ENCODE measurements at regions not wholly inside any gene's neighbourhood (a gene's known extent, or its start where the extent isn't known, plus 50 kb on each side); places are given as distances from the start of the nearest gene placed in this dataset.

DNA sequence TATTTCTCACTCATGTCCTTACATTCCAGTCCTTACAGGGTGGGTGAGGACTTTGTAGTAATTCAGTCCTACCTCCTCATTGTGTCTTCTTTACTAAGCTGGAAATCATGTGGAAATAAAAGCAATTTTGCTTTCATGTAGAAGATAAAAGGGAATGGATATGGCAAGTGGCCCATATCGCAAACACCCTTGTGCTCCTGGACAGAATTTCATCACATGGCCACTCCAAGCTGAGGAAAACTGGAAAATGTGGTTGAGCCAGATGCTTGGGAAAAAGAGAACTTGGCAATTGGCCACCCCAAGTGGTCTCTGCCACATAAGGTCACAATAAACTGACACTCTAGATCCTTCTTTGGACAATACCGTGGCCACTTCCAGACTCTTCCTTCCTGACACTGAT, 64.2 kb upstream of the IFNG-AS1 start:
- TF ChIP-seq TAF1 (IDR thresholded peaks at IDR 0.05; ENCODE audit: borderline replicate concordance, insufficient read depth, low read length) (no peak), SIN3A (IDR thresholded peaks at IDR 0.05; ENCODE audit: borderline replicate concordance, insufficient read depth, low read length) (no peak), POLR2AphosphoS5 (IDR thresholded peaks at IDR 0.05; ENCODE audit: low read depth, low read length) (no peak)
- TF ChIP-seq, protein P1, sequence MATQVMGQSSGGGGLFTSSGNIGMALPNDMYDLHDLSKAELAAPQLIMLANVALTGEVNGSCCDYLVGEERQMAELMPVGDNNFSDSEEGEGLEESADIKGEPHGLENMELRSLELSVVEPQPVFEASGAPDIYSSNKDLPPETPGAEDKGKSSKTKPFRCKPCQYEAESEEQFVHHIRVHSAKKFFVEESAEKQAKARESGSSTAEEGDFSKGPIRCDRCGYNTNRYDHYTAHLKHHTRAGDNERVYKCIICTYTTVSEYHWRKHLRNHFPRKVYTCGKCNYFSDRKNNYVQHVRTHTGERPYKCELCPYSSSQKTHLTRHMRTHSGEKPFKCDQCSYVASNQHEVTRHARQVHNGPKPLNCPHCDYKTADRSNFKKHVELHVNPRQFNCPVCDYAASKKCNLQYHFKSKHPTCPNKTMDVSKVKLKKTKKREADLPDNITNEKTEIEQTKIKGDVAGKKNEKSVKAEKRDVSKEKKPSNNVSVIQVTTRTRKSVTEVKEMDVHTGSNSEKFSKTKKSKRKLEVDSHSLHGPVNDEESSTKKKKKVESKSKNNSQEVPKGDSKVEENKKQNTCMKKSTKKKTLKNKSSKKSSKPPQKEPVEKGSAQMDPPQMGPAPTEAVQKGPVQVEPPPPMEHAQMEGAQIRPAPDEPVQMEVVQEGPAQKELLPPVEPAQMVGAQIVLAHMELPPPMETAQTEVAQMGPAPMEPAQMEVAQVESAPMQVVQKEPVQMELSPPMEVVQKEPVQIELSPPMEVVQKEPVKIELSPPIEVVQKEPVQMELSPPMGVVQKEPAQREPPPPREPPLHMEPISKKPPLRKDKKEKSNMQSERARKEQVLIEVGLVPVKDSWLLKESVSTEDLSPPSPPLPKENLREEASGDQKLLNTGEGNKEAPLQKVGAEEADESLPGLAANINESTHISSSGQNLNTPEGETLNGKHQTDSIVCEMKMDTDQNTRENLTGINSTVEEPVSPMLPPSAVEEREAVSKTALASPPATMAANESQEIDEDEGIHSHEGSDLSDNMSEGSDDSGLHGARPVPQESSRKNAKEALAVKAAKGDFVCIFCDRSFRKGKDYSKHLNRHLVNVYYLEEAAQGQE (IDR thresholded peaks at IDR 0.05; ENCODE audit: insufficient read depth in 1 of 2, low read depth in 2 of 2, low read length in 2 of 2): no peak
